GM12875 (cell line): ENCODE measurements at regions not wholly inside any gene's neighbourhood (a gene's known extent, or its start where the extent isn't known, plus 50 kb on each side); places are given as distances from the start of the nearest gene placed in this dataset.
"Not testable (repeated sequence)": the region's sequence is repeated elsewhere in the genome, so short reads cannot be mapped to it uniquely, and the experiment has no call there.

Source experiments
- H3K4me3 ChIP-seq: one replicate; pipeline ENCODE4 v1.5.1; 2011; ENCODE audit warnings: low read depth, low read length, control low read depth
- CTCF ChIP-seq: IDR thresholded peaks from 2 replicates; pipeline ENCODE4 v1.5.1; 2011; ENCODE audit warnings: low read depth, mild to moderate bottlenecking, control low read depth, inconsistent platforms, low read length, moderate library complexity, borderline replicate concordance; ENCODE audit not compliant: insufficient read depth

- no peak overlapping the region for H3K4me3 ChIP-seq
- TF ChIP-seq CTCF = no peak
These were observed 601.8 kb upstream of the ZFP42 start for GRCh38 chr4:187393531-187394344.

DNA sequence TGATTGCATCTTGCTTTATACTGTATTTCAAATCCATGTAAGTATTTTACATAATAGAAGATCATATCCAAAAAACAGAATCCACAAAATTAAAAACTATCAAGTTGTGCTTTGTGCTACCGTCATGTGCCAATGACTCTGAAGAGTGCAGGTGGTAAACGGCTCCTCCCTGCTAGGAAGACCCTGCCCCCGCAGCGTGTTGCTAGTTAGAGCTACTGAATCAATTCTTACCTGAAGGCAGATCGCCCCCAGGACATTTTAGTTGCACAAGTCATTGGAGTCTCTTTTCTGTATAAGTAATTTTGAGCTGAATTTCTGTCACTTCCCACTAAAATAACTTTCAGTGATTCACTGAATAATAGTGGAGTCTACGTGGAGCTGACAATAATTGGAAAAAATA, 599.5 kb upstream of the ZFP42 start:
- H3K4me3 ChIP-seq = no peak overlapping the region
- TF ChIP-seq CTCF = no peak

DNA sequence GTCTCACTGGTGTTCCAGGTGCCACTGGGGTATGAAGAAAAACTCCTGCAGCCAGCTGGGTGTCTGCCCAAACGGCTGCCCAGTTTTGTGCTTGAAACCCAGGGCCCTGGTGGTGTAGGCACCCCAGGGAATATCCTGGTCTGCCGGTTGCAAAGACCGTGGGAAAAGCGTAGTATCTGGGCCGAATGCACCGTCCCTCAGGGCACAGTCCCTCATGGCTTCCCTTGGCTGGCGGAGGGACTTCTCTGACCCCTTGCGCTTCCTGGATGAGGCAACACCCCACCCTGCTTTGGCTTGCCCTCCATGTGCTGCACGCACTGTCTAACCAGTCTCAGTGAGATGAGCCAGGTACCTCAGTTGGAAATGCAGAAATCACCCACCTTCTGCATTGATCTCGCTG, 587.1 kb upstream of the ZFP42 start:
- H3K4me3 ChIP-seq = not testable (repeated sequence)

DNA sequence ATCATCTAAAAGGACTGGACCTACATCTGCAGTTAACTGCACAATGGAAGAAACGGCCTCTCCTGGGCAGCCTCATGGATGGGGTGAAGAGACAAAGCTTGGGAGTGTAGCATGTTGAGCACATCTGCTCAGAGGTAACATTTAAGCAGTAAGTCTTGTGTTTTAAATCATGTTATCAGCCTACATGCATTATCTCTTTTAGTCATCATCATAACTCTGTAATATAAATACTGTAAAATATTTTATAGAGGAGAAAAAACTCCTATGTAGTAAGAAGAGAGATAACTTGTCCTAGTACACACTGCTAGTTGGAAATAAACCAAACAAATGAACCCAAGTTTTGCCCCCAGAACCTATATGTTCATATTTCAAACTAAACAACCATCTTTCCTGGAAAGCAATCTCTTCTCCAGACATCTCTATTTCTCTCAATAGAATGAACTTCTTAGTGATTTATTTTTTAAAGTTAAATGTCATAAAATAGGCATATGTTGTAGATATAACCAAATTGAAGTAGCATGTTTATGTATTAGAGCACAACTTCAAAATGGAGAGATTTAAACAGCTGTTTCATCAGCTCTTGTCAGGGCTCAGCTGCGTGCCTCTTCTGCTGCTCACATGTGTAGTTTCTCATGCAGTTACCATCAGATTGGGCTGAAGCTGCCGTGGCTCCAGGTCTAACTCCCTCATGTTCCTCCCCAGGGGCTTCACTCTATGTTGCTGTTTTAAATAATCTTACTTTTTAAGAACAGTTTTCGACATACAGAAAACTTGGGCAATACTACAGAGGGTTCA, 581.8 kb upstream of the ZFP42 start:
- TF ChIP-seq CTCF = no peak

DNA sequence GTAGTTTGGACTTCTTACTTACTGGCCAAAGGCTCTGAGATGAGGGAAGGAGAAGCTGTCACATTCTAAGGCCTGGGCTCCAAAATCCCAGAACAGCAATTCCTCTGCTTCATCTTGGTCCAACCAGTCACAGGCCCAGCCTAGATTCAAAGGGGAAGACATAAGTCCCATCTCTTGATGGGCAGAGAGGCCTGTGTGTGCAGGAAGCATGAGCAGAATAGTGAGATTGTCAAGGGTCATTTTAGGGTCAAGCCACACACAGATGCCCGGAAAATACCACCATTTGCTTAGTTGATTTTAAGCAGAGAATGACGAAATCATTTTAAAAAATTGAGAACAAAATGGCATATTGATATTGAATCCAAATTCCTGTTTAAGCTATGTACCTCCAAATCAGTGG, 580.9 kb upstream of the ZFP42 start:
- no peak for TF ChIP-seq CTCF
- H3K4me3 ChIP-seq = no peak overlapping the region

More for the DNA sequence above, 581.8 kb upstream of the ZFP42 start:
- no peak overlapping the region for H3K4me3 ChIP-seq

GRCh38 chr4:187415231-187415630, 580.3 kb upstream of the ZFP42 start:
- no peak overlapping the region for H3K4me3 ChIP-seq
- no peak for TF ChIP-seq CTCF

- TF ChIP-seq CTCF = no peak
- H3K4me3 ChIP-seq = no peak overlapping the region
These were observed 579.4 kb upstream of the ZFP42 start for GRCh38 chr4:187416216-187416615.
